ENCODE measurements at regions not wholly inside any gene's neighbourhood (a gene's known extent, or its start where the extent isn't known, plus 50 kb on each side); places are given as distances from the start of the nearest gene placed in this dataset.

DNA sequence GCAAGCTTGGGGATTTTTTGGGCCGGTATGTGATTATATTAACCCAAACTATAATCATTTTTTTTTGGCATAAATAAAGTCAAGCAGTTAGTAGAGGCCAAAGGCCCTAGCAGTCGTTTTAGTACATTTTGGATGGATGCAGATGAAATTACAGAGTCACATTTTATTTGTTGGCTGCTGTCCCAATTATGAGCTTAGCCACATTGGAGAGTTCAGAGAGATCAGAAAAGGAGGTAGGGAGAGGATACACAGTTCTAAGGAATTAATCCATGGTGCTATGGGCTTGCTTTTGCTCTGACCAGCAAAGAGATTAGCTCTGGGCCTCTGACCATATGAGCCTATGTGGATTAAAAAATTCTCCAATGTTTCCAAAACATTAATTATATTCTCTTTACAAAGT is 395.1 kb downstream of the RAPGEF2 start:
- 43 to 60% methylated on average over 2 of the region's 2 CpGs for whole genome bisulfite sequencing, 2 donors
- Histone ChIP-seq H3K27me3 (no peaks in the 10 kb centered on the region), H3K36me3 (no peaks in the 10 kb centered on the region), H3K4me1 (peaks cover 24 to 38% of the 10 kb centered on the region in 2 donors), H3K9me3 (no peaks in the 10 kb centered on the region), H3K27ac (peak overlapping the region; percentile 35 to 66 (median 65)), H3K4me3 (replicated peaks in 1 of 3) (no peak overlapping the region)
- DNase-seq, result no peak
- no peak for TF ChIP-seq POLR2A (IDR thresholded peaks at IDR 0.05)
- TF ChIP-seq, protein P1, sequence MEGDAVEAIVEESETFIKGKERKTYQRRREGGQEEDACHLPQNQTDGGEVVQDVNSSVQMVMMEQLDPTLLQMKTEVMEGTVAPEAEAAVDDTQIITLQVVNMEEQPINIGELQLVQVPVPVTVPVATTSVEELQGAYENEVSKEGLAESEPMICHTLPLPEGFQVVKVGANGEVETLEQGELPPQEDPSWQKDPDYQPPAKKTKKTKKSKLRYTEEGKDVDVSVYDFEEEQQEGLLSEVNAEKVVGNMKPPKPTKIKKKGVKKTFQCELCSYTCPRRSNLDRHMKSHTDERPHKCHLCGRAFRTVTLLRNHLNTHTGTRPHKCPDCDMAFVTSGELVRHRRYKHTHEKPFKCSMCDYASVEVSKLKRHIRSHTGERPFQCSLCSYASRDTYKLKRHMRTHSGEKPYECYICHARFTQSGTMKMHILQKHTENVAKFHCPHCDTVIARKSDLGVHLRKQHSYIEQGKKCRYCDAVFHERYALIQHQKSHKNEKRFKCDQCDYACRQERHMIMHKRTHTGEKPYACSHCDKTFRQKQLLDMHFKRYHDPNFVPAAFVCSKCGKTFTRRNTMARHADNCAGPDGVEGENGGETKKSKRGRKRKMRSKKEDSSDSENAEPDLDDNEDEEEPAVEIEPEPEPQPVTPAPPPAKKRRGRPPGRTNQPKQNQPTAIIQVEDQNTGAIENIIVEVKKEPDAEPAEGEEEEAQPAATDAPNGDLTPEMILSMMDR (IDR thresholded peaks at IDR 0.05), result no peak
- intact Hi-C loops (cut with DNase I), result no loop called here

DNA sequence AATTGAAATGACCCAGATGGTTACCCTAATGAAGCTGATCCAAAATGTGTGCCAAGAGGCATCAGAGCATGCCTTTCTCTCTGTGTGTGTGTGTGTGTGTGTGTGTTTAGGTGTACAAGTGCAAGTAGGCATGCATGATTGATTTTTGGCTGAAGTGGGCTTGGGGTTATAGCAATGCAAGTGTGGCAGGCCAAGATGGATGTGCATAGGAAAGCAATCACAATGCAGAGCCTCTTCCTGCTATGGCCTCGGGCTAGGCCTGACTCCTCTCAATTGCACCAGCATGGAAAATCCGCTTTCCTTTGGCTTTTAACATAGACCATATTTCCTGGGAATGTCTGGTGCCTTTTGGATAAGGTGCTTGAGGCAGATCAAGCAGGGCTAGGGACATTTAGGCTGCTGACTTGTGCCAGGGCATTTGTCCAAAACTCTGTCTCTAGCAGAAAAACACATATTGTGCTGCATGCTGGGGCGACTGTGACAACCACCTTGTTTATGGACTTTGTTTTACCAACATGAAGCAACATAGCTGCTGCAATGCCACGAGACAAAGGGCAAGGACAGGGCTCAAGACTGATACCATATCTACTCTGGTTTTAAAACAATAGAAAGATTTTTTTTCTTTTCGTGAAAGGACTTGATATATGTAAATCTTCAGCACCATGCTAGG is 395.7 kb downstream of the RAPGEF2 start:
- intact Hi-C loops (cut with DNase I), result no loop called here
- DNase-seq, result peak; percentile 71 to 75
- H3K9me3 ChIP-seq, result no peaks in the 10 kb centered on the region
- H3K27ac ChIP-seq, result peak overlapping the region; percentile 65 to 66 (median 66)
- WGBS, 2 donors, result 30 to 39% methylated on average over 5 of the region's 5 CpGs
- no peak for TF ChIP-seq POLR2A (IDR thresholded peaks at IDR 0.05)
- TF ChIP-seq, protein P1 (IDR thresholded peaks at IDR 0.05), result no peak
- no peak overlapping the region for H3K4me3 ChIP-seq (replicated peaks in 1 of 3)
- peaks cover 24 to 38% of the 10 kb centered on the region in 2 donors for H3K4me1 ChIP-seq
- H3K27me3 ChIP-seq, result no peaks in the 10 kb centered on the region
- H3K36me3 ChIP-seq, result no peaks in the 10 kb centered on the region

DNA sequence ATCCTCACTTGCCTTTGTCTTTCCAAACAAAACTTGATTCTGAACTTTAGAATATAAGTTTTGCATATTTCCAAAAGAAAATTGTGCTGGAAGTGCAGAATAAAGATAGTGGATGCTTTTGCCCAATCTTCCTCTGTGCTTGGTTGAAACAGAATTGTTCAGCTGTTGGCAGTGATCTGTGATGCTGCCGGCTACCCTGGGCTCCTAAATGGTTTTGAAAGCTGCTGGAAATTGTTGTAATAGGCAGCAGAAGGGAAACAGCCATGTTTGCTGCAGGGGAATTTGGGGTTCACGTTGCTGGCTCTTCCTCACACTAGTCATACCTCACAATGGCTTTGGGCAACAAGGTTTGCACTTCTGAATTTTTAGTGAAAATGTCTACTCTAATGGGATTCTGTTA is 398.0 kb downstream of the RAPGEF2 start:
- Histone ChIP-seq H3K4me1 (peaks cover 41 to 51% of the 10 kb centered on the region in 2 donors), H3K27me3 (no peaks in the 10 kb centered on the region), H3K36me3 (no peaks in the 10 kb centered on the region), H3K4me3 (replicated peaks in 1 of 3) (no peak overlapping the region), H3K27ac (peak overlapping the region; percentile 24 to 49 (median 34)), H3K9me3 (no peaks in the 10 kb centered on the region)
- 17 to 33% methylated on average over 2 of the region's 2 CpGs for WGBS, 2 donors
- intact Hi-C loops (cut with DNase I), result no loop called here
- DNase-seq, result no peak
- no peak for TF ChIP-seq POLR2A (IDR thresholded peaks at IDR 0.05)
- TF ChIP-seq, protein P1 (IDR thresholded peaks at IDR 0.05), result no peak

DNA sequence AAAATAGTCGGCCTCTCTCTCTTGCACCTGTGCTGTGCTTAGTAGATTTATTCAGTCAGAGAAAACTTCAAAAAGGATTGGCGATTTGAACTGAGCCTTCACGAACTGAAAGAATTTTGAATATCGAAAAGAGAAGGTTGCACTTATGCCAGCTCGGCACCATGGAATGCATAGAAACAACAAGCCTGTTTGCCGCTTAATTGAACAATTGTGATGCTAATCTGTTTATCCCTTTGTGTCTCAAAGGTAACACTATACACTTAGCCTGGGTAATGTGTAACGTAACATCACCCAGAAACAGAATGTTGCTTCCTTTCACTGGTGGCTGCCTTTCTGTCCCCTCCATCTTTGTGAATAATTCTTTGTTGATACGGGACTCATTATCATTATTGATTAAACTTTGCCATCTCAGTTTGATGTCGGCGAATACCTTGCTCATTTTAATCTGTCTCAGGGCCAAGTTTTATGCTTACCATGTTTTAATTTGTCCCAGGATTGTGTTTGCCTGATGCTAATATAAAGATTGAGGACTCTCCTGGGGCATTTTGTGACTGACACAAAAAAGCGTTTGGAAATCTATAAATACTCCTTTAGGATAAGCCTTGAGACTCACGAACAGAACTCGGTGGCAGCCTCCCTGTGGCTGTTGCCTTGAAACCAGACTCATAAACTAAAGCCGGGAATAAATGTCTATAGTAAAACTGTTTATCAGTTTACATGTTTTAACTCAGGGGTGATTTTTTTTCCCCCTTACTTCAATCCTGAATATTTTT is 400.5 kb downstream of the RAPGEF2 start:
- 66 to 68% methylated on average over 14 of the region's 14 CpGs for WGBS, 2 donors
- H3K27me3 ChIP-seq, result no peaks in the 10 kb centered on the region
- TF ChIP-seq POLR2A (IDR thresholded peaks at IDR 0.05), result no peak
- TF ChIP-seq, protein P1 (IDR thresholded peaks at IDR 0.05), result no peak
- DNase-seq, result no peak
- no peak overlapping the region for H3K4me3 ChIP-seq (replicated peaks in 1 of 3)
- peak overlapping the region in 1 of 3 donors; percentile 30 for H3K27ac ChIP-seq
- no peaks in the 10 kb centered on the region for H3K36me3 ChIP-seq
- peaks cover 38 to 57% of the 10 kb centered on the region in 2 donors for H3K4me1 ChIP-seq
- no peaks in the 10 kb centered on the region for H3K9me3 ChIP-seq
- intact Hi-C loops (cut with DNase I), result no loop called here

DNA sequence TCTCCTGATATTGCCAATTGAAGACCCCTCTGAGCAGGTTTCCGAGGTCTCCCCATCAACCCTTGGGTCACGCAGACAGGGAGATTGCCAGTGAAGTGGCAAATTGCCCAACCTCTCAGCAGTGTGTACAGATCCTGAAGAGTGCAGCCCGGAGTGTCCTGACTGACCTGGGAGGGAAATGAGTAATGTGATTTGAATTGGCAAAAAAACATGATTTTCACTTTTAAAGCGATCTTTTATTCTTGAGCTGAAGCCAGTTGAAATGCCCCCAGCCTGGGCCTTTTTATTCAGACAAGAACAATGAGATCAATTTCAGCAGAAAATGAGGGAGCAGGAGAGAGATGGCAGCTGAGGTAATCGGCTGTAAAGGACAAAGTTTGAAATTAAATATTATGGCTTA is 401.8 kb downstream of the RAPGEF2 start:
- H3K4me1 ChIP-seq, result peaks cover 28 to 46% of the 10 kb centered on the region in 2 donors
- no peaks in the 10 kb centered on the region for H3K9me3 ChIP-seq
- whole genome bisulfite sequencing, 2 donors, result 20 to 23% methylated on average over 5 of the region's 5 CpGs
- TF ChIP-seq, protein P1 (IDR thresholded peaks at IDR 0.05), result no peak
- TF ChIP-seq POLR2A (IDR thresholded peaks at IDR 0.05), result no peak
- no peaks in the 10 kb centered on the region for H3K36me3 ChIP-seq
- peak overlapping the region; percentile 36 to 68 (median 57) for H3K27ac ChIP-seq
- H3K27me3 ChIP-seq, result no peaks in the 10 kb centered on the region
- DNase-seq, result peak; percentile 87 to 93
- no peak overlapping the region for H3K4me3 ChIP-seq (replicated peaks in 1 of 3)
- intact Hi-C loops (cut with DNase I), result no loop called here
